HG03175 (cell line): ENCODE measurements at regions not wholly inside any gene's neighbourhood (a gene's known extent, or its start where the extent isn't known, plus 50 kb on each side); places are given as distances from the start of the nearest gene placed in this dataset.

Source experiments
- ATAC-seq: cut with Tn5 transposase; IDR thresholded peaks from one replicate; pipeline ENCODE4 v1.9.1; 2021; ENCODE audit warnings: mild to moderate bottlenecking, moderate library complexity; ENCODE audit not compliant: unreplicated experiment

DNA sequence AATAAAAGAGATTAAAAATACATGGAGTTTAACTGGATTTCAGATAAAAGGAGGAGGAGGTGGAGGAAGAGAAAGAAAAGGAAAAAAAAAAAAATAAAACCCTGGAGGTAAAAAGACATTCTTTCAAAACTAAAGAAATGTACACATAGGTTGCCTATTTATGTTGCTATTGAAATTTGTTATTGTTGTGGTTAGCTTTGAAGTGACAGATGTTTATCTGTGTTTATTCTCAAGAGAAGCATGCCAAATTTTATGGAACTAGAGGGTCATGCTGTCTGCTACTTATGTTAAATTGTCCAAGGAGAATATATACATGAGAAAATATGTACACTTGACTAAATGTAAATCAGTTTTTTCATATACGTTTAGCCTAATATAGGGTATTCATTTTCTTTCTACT lies 653.2 kb downstream of the DCDC2C start:
- no peak for ATAC-seq

DNA sequence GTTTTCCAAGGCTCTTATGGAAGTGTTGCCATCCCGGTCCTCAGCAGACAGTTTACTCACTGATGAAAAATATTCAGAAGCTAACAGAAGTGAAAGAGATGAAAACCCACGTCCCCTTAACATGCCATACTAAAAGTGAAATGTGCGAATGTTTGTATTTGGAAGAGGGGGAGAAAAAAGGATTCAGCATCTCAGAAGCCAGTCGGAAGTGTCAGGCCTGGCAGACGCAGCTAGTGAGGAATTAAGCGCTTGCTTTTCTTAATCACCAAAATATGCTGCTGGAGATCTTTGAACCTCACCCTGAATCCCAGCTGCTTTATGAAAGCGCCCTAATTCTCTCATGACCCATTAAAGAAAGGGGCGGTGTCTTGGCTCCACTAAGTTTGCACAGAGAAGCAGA lies 653.7 kb downstream of the DCDC2C start:
- no peak for ATAC-seq

DNA sequence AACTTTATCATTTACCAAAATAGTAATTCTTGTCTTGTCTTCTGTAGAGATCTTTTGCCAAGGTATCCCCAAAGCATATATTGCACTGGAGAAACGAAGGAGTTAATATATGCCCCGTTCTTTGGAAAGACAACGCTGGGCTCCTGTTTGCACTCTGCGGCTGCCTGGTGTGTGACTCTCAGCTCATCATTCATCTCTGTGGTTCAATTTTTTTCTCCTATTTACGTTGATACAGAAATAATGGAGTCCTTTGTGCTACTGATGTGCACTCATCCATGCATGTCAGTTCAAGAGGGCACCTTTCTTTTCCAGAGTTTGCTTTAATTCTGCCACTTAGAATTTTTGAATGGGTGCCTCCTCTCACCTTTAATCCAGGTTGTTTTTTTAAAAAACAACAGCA lies 655.5 kb downstream of the DCDC2C start:
- ATAC-seq = no peak

DNA sequence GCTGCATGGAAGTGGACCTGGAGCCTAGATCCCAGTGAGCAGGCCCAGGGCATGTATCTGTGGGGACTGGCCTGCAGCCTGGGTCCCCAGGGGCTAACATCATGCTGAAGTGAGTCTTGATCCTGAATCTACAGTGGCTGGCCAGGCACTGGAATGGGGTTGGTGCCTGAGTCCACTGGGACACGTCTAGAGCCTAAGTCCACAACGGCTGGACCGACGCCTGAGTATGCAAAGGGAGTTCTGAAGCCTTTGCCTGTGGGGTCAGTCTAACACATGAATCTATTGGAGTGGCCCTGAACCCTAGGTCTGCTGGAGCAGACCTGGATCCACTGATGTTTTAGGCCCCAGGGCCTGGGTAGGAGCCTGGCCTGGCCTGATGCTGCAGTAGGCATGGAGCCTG lies 665.5 kb downstream of the DCDC2C start:
- ATAC-seq = no peak

DNA sequence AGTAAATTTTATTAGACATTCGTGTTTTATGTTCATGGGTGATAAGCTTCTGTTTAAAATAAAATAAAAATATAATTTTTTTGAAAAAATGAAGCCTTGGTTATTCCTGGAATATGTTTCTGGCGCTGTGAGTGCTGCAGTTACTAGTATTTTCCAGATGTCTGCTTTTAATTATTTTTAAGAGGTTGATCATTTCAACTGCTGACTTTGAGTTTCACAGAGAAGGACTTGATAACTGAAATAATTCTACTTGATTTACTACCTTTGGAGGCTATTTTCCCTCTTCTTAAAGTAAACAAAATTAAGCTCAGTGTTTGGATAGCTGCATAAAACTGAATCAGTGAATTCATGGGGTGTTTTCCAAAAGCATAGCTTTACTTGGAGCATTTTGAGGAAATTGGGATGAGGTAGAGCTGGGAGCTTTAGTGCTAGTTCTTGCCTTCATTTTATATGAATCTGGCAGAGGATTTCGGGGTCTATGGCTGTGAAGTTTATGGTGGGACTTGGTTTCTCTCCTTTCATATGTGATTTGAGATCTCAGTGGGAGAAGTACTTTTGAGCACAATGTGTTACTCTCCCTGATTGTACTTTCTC lies 666.5 kb downstream of the DCDC2C start:
- no peak for ATAC-seq

DNA sequence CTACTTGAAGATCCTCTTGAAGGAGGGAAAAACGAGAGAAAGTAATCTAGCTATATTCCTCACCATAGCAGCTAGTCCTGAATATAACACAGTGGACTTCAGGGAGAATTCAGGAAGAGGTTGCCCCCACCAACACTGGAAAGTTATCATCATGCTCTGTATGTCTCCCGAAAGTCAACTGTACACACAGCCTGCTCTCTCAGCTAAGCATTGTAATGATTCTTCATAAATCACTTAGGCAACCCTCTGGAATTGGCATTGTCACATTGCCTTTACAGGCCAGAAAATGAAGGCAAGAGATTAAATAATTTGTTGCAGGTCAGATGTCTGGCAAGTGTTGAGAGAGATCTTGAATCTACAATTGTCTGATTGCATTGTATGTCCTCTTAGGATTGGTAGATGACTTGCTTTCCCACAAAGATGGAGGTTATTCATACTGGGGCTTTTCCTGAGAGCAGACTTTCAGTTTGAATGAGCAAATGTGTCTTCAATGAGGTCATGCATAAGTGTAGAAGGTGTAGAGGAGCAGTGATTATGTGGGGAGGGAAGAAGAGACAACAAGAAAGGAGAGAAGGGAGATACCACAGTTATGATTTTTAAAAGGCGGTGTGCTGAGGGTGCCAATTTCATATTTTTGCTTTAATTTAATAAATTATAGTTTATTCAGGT lies 667.2 kb downstream of the DCDC2C start:
- no peak for ATAC-seq

DNA sequence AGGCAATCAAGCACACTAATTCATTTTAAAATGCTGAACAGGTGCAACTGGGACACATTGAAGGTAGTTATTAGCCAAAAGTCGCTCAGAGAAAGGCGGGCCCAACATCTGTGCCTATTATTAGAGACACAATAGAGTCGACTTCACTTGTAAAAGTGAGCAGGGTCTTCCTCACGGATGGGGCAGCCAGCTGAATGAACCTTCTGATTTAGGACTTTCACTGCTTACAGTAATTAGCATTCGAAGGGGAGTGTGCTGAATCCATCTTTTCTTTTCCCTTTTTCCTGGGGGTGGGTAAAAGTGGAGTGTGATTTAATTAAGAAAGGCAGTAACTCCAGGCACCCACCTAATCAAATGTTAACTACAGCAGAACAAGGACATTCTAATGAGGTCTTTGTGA lies 677.7 kb downstream of the DCDC2C start:
- ATAC-seq = no peak

DNA sequence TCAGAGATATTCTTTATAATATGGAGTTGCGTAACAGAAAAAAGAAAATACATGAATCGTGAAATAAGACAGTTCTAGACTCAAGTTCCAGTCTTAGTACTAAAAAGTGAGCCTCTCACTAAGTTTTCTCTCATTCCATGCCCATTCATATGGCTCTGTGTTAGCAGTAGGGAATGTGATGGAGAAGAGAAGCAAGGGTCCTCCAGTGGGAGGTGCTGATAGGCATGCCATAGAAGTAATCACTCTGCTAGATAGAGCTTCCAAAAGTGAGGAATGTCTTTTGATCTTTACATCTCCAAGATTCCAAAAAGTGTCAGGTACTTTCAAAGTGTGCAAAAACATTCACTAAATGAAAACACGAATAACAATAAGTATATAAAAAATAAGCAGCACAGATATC lies 678.4 kb downstream of the DCDC2C start:
- no peak for ATAC-seq

DNA sequence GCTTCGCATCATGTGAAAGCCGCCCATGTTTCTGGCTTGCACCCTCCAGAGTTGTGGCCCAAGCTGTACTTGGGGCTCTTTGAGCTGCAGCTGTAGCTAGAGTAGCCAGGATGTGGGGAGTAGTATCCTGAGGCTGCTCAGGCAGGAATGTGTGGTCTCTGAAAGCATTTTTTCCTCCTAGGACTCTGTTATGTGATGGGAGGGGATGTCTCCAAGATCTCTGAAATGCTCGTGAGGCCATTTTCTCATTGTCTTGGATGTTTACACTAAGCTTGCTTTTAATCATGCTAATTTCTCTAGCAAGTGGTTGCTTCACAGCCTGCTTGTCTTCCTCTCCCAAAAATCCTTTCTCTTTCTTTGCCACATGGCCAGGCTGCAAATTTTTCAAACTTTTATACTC lies 687.6 kb downstream of the DCDC2C start:
- ATAC-seq = no peak

DNA sequence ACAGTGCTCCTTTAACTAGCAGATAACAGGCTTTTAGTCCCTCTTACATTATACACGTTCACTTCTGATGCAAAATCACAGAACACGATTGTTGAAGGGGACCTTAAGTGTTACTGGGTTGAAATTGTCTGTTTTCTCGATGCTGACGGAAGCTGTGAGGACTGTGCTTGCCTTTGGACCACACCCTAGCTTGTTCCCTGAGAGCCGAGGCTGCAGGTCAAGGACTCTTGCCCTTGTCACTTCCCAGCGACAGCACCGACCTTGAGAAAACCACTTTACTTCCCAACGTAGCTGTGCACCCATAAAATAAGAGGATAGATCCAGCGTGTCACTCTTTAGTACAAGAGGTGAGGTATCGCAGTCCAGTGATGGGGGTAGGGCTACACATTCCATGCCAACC lies 701.0 kb downstream of the DCDC2C start:
- ATAC-seq = no peak

DNA sequence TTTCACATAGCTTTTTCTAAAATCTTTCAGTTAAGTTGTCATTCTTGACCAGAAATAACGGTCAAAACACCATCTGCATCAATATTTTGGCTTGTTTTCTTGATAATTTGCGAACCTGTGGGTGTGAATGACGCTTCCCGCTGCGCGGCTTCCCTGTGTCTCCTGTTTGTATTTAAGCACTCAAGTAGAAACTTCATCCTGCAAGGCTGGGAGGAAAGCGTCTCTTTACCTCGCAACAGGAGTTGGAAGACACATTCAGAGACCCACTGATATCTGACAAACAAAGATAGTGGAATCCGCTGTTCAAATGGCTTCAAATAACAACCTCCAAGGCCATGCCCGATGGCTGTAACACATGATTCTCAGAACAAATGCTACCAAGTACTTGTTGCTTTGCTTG lies 704.9 kb downstream of the DCDC2C start:
- no peak for ATAC-seq

DNA sequence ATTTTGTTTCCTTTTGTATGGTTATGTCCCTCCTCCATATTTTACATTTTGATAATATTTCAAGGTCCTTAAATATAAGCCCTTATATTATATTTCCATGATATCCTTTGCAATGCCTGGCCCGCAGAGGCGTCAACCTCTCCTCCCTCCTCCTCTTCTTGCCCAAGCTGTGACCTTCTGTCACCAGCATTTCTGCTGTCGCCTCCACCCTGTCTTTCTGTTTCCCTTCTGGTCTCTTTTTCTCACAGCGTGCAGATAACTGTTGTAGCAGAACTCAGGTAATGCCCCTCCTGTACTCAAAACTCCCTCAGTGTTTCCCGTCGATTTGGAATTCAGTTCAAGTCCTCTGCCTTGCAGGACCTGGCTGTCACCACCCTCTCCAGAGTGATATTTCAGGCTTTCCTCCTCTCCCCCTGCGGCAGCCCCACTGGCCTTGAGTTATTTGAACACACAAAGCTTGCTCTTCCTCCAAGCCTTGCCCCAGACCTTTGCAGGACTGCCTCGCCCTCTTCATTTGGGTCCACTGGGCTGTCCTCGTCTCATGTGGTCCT lies 709.3 kb downstream of the DCDC2C start:
- ATAC-seq = no peak

DNA sequence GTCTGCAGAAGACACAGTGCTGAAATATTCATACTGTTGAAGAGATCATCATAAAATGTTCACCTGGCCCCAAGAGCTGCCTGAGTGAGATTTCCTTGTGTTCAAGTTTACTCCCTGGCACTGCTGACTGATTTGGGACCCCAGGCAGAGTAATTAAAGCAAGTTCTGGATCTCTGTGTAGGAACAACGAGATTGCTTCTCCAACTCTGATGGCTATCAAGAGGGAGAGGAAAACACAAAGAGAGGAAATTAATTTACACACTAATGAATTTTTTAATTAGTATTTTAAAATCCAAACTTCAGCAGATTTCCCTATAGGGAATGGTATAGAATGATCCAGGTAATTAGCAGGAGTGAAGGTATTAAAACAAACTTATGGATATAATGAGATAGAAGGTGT lies 711.8 kb downstream of the DCDC2C start:
- no peak for ATAC-seq

DNA sequence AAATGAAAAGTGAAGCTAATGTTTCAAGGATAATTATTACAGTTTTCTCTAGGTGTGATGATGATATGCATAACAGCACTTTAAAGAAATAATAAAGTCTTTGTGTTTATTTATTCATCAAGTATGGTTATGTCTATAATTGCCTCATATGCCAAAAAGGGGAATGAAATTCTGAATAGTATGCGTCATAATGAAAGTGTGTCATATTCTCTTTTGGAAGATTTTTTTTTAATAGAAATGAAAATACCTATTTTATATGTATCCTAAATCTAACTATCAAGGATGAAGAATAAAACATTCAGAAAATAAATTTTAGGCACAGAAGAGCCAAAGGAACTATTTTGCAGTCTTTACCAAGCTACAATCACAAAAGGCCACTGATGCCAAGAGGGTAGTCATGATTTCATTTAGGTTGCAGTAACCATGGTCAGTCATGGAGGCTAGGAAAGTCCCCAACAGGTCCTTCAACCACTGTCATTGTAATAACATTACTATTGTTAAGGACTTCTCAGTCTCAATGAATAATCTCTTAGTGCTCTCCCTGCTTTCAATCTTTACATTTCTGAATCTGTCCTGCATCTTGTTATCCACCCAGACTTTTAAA lies 712.5 kb downstream of the DCDC2C start:
- ATAC-seq = no peak

DNA sequence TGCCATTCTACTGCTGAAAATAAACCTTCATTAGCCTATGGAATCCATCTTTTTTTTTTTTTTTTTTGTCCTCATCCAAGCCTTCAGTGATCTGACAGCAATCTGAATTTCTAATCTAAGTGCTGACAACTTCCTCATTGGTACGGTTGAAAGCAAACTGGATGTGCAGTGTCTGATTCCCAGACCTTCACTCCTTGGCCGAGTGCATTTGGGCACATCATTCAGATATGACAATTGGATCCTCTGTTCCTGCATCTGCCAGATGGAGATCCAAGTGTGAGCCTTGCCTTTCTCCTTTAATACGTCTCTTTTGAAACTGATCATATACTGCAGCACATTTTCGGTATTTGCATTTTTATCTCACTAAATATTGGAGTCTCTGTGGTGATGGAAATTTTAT lies 713.1 kb downstream of the DCDC2C start:
- ATAC-seq = no peak

DNA sequence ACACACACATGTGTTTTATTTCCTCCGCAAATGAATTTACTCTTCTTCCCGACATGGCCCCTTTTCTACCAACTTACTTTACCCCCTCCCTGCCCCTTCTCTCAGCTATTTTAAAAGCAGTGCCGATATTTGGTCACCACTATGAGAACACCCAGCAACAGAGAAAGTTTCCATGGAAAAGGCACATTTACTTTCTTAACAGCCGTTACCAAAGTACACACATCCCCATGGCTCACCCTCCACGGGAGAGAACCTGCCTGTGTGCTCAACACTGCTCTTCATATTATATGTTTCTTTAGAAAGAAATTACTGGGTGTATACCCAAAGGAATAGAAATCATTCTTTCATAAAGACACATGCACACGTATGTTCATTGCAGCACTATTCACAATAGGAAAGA lies 714.4 kb downstream of the DCDC2C start:
- ATAC-seq = no peak

DNA sequence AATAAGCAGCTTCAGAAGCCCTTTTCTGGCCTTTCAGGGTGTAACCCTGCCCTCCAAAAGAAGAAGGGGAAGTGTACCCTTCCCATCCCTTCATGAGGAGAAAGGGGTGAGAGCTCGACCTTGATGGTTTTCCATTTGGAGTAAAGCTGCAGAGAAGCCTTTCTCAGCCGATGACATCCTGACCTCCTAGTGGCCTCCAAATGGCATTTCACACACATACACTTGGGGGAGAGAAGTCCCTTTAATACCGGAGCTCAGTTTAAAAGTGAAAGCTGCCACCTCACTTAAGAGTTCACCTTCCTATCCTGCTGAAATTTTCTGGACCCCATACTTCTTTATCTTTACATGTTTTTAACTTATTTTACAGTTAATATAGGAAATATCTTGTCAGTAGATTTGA lies 716.7 kb downstream of the DCDC2C start:
- no peak for ATAC-seq

DNA sequence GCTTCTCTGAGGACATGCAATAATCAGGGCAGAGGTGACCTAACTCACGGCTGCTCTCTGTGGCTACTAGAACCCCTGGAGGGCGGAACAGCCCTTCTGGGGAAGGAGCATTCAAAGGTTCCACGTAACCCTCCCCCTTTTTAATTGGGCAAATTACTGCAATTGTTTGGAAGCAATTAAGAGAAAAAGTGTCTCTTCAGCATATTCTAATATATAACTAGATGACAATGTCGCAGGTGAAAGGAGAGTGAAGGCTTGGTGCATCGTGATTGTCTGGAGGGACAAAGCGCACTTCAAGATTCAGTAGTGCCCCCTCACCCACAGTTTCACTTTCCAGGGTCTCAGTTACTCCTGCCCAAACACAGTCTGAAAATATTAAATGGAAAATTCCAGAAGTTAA lies 720.8 kb downstream of the DCDC2C start:
- ATAC-seq = no peak

DNA sequence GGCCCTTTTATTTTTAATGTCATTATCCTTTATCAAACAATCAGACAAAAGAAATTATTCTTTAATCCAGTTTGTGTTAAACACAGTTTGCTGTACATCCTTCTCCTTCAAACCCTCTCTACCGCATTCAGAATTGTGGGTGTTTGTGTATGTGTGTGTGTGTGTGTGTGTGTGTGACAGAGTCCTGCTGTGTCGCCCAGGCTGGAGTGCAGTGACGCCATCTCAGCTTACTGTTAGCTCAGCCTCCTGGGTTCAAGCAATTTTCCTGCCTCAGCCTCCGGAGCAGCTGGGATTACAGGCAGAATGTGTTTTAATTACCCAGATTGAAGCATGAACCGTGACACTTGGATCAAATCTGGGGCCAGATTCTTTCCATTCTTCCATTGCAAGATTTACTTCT lies 723.7 kb downstream of the DCDC2C start:
- no peak for ATAC-seq

DNA sequence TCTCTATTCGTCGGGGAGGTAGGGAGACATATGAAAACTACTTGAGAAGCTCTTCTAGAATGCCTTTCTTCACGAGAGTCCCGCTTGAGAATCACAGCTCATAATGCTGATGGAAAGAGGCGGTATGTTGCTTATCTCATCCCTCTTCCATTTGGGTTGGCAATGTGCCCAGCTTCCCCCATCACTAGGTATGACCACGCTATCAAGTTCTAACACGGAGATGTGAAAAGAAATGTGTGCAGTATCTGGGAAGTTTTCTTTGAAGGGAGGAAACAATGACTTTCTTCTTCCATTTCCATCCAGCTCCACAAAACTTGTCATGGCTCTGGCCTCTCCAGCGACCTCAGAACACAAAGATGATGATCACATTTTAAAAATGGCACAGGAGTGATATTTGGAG lies 742.4 kb downstream of the DCDC2C start:
- ATAC-seq = no peak

DNA sequence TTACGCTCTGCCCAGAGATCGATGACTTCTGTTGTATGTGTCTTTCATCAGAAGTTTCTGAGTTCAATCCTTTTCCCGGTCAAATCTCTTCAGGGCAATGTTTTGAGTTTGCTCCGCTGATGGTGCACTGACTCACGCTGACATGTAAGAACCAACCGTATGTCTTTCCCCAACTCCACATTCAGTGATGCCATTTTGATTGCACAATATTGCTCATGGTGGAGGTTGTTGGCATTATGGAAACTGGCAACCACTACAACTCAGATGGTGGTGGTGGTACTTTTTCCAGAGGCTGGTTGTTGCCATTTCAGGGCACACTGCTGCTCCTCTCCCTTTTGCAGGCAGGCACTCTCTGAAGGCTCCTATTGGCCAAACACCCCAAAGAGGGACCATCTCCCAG lies 751.5 kb downstream of the DCDC2C start:
- ATAC-seq = no peak

DNA sequence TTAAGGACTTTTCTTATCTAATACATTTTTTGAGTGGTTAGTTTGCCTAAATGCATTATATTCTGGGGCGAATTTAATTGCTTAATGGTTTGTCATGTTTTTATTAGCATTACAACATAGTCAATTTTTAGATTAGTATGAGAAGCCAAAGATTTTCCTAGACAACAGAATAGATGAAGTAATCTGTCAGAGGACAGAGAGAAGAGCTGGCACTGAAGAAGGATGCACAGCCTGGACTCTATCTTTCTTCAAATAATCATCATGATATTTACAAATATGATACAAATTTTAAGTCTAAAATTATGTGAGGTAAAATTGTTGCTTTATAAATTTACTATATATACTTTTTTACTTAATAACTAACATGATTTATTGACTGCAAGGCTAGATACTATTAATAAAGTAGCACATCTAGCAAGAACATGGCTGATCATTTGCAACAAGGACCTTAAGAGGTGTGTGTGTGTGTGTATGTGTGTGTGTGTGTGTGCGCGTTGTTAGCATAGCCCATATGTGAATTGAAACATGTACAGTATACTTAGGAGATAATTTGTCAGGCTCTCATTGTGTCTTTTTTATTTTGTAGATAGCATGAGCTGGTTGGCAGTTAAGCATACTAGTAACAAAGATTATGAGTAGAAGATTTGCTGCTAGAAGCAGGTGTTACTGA lies 752.2 kb downstream of the DCDC2C start:
- ATAC-seq = no peak
